Ecto neural progenitor cell (in vitro differentiated cells): ENCODE measurements at regions not wholly inside any gene's neighbourhood (a gene's known extent, or its start where the extent isn't known, plus 50 kb on each side); places are given as distances from the start of the nearest gene placed in this dataset.
"Not testable (repeated sequence)": the region's sequence is repeated elsewhere in the genome, so short reads cannot be mapped to it uniquely, and the experiment has no call there.

Experiments
- DNase-seq: peaks from one replicate; pipeline ENCODE4 v3.0.0-alpha.2; 2018; ENCODE audit warnings: low spot score

DNA sequence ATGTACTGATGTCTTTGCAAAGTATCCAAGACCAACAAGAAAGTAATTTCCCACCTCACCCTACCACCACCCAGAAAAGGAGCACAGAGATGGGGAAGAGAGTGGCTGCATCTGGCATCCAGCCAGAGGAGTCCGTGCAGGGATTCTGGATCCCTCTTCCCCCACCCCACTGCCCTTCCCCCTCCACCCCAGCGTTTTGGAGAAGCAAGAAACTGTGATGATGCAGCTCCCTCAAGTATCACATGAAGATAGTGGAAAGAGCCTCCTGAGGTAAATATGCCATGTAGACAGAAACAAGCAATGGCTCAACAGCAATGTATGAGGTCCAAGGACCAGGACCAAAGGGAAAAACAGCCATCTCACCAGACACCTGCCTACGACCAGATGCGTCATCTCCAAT lies 153.8 kb downstream of the DEPDC1B start:
- no peak for DNase-seq

DNA sequence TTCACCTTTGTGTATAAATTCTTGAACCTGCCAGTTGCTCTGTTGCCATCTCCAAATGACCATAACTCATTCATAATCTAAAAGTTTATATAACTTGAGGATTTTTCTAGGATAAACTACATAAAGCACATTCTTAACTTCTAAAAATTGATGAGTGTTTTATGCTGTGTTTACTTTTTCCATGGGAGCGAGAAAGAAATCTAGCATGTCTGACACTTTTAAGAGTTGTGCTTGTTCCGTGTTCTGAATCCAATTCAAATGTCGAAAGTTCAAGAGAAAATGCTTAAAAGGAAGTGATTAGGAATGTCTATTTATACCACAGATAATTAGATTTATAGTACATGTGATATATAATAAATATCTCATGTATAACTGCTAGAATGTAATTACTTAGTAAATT lies 154.4 kb downstream of the DEPDC1B start:
- DNase-seq, result no peak

DNA sequence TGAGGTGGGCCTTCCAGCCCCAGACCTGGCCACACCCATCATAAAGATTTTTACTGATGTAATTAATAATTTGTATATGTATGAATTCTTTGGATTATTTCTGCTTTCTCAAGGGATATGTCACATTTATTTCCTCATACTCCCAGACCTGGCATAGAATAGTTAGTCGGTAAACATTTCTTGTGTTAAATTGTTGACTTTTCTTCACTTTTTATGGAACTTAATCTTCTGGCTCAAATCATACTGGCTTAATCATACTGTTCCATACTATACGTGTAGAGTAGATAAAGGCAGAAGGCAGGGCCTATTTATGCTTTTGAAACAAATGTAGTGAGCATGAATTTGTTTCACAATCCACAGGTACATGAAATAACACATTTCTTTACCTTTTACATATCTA lies 155.8 kb downstream of the DEPDC1B start:
- DNase-seq, result no peak

DNA sequence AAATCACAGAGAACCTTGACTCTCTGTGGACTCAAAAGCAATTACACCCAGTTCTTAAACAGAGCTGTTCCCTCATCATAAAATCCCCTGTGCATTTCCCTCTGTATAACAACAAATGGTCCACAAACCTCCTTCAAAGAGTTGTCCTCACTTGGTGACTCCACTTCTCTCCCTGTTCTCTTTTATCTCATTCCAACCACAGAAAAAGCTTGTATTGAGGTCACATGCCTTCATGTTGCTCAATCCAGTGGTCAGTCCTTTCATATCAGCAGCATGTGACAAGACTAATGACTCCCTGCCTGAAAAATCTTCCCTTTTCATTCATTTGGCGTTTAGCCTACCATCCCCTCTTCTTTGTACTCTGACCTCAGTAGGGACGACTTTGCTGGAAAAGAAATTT lies 158.0 kb downstream of the DEPDC1B start:
- DNase-seq, result no peak

DNA sequence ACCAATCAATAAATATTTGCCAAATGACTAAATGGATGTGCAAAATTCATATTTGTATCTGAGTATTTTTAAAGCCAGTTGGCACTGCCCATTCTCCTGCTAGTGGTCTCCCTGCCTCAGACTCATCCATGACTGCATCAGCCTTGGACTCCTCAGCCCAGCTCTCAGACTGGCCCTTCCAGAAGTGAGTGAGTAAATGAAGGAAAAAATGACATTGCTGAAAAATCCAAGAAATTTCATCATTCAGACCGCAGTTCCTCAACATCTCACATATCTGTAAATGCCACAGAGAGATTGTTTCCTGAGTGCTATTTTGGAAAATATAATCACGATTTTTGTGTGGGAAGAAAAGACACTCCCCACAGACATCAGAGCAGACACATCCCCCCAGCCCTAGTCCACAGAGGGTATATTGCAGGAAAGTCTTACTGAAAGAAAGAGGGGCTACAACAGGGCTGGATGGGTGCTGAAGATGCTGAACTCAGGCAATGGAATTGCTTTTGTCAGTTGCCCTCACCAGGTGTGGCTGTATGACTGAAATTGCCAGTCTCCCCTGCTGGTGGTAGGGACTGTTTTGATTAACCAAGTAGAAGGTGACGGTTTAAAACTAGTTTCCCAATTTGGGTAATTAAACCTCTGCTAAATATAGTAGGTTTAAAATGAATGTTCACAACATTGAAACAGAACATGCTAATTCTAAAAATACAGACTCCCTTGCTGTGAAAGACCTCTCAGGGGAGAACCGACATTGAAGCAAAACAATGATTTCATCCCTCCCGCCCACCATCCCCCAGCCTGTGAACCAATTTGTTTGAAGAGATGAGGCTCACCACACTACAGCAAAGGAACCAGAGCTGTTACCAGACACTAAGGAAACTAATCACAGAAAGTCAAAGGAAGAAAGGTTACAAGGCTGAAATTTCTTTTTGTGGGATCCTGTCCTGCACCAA lies 158.8 kb downstream of the DEPDC1B start:
- no peak for DNase-seq

DNA sequence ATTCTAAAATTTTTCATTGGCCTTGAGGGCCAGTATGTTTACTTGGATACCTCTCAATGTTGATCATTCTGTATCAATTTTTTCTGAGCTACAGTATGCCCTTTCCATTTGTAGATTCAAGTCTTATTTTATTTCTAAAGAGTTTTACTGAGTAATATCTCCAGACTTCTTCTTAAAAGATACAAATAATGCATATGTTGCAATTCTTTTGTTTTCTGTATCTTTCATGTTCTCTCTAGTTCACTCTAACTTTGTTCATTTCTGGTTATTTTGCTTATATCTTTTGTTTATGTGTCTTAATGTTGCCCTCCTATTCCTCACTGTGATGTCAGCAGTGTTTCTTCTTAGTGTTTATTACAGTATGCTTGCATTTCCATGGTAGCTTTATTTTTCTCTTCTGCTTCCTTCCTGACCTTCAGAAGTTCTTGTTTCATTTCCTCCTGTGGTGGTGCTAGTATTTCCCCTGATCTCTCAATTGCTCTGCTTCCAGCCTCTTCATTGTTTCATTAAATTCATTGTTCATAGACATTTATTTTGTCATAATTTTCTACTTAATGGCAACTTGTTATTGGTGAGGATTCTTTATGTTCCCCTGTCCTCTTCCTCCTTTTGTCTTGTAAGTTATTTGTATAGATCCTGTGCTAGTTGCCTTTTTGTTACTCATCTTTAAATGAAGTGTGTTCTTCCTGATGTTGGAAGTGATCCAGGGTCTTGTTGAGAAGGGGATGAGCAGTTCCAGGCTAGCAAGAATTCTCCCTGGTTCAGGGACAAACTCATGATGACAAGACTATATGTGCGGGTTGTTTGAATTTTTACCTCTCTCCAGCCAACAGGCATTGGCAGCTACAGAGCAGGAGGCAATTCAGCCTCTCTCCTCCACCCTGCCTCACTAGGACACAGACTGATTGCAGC lies 160.8 kb downstream of the DEPDC1B start:
- DNase-seq, result no peak

DNA sequence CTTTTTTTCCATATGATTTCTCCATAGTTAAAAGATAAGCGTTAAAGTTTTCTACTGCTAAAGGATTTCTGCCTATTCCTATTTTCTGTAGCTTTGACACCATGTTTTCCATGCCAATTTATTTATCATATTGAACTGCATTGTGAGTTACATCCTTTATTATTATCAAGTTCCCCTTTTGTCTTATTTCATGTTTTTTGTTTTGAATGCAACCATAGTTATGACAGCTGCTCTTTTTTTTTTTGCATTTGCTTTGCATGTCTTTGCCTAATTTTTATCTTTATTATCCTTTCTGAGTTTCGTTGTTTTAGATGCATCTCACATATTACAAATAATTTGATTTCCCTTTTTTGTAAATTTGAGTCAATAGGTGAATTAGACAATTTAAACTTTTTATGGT lies 161.5 kb downstream of the DEPDC1B start:
- no peak for DNase-seq

DNA sequence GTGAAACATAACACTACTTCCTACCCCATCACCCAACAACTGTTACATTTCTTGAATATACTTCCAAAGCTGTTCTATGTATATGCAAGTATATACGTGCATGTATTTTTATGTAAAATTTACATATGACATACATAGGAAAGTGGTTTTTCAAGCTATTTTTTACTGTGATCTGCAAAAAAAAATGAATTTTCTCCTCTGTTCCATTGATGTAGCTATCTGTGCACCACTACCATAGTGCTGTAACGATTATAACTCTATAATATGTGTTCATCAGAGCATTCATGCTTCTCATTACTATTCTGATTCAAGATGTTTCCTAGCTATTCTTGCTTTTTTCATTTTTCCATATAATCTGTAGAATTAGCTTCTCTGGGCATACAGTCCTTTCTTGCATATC lies 164.0 kb downstream of the DEPDC1B start:
- no peak for DNase-seq

DNA sequence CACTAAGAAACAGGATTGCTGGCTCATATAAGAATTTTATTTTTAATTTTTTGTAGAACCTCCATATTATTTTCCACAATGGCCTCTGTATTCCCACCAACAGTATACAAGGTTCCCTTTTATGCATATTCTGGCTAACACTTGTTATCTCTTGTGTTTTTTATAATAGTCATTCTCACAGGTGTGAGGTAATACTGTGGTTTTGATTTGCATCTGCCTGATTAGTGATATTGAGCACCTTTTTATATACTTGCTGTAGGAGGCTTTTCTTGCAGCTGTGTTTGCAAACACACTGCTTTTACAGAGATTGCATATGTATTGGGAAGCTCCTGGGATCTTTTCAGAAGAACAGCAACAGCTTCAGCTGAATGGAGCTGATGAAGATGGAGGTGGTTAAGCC lies 164.8 kb downstream of the DEPDC1B start:
- DNase-seq, result no peak

DNA sequence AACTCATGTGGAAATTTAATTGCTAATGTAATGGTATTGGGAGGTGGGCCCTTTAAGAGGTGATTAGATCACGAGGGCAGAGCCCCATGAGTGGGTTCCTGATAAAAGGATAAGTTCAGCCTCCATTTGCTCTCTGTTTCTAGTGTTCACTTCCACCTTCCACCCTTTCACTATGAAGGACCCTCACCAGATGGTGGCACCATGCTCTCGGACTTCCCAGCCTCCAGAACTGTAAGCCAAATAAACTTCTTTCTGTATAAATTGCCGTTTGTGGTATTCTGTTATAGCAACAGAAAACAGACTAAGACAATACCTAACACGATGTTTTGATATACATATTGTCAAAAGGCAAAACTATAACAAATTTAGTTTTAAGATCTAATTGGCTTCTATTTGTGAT lies 166.2 kb downstream of the DEPDC1B start:
- no peak for DNase-seq

DNA sequence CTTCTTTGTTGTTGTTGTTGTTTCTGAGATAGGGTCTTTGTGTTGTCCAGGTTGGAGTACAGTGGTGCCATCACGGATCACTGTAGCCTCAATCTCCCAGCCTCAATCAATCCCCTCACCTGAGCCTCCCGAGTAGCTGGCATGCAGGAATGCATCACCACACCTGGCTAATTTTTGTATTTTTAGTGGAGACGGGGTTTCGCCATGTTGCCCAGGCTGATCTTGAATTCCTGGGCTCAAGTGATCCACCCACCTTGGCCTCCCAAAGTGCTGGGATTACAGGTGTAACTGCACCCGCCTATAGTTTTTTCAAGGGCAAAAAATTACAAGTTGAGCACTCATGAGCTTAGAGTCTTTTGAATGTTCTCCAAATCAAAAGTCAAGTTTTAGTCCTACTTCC lies 167.2 kb downstream of the DEPDC1B start:
- DNase-seq, result not testable (repeated sequence)

DNA sequence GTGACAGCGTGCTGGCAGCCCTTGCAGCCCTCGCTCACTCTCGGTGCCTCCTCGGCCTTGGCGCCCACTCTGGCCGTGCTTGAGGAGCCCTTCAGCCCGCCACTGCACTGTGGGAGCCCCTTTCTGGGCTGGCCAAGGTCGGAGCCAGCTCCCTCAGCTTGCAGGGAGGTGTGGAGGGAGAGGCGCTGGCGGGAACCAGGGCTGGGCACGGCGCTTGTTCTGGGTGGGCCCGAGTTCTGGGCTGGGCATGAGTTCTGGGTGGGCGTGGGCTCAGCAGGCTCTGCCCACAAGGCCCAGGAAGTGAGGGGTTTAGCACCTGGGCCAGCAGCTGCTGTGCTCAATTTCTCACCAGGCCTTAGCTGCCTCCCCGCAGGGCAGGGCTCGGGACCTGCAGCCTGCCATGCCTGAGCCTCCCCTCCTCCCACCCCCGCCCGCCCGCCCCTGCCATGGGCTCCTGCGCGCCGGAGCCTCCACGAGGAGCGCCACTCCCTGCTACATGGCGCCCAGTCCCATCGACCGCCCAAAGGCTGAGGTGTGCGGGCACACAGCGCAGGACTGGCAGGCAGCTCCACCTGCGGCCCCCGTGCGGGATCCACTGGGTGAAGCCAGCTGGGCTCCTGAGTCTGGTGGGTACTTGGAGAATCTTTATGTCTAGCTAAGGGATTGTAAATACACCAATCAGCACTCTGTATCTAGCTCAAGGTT lies 169.7 kb downstream of the DEPDC1B start:
- DNase-seq, result not testable (repeated sequence)

DNA sequence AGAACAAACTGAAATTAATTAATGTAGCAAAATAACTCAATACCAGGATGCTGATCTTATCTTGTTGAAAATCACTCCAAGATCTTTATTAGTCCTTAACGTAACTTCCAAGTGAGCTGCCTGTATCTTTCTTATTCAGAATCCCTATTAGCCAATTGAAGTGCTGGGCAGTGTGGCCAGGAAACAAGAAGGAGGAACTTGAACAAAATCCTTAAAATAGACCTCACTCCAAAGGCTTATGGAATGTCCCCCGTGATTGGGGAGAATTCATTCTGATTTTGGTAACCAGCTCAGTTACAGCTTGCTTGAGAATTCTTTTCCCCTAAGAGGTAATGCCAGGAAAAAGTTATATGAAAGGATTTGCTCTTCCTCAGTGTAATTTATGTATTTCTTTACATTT lies 171.0 kb downstream of the DEPDC1B start:
- DNase-seq, result no peak

DNA sequence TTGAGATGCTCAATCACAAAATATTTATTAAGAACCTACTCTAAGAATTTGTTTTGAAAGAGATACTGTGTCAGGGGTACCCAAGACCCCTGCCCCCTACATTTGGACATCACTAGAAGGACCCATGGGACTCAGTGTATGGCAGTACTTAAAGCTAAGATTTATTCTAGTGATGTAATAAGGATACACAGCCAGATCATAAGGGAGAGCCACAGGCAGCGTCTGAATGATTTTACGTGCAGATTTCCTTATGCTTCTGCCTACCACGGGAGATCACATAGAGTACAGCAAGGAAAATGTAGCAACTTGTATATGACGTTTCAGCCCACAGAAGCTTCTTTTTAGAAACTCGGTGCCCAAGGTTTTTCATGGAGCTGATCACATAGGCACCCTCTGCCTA lies 172.9 kb downstream of the DEPDC1B start:
- DNase-seq, result no peak

DNA sequence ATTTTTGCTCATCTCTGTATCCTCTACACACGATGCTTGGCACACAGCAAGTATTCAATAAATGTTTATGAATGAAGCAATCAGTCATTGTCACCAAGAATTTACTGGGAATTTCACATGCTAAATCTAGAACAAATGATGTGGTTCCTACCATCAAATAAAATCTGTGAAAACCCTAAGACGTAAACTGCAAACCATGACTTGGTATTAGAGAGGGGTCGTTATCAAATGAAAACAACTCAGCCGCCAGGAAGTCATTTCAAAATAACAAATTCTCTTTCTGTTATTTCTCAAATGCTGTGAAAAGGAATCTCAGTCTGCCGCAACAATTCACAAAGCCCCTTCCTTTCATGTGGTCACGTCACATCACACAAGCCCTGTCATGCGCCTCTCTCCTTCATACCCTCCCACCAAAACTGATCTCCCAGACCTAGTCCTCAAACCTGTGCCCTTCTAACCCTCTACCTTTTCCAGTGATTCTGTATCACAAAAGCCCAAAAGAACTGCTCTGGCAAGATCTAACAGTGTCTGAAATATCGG lies 173.6 kb downstream of the DEPDC1B start:
- no peak for DNase-seq

DNA sequence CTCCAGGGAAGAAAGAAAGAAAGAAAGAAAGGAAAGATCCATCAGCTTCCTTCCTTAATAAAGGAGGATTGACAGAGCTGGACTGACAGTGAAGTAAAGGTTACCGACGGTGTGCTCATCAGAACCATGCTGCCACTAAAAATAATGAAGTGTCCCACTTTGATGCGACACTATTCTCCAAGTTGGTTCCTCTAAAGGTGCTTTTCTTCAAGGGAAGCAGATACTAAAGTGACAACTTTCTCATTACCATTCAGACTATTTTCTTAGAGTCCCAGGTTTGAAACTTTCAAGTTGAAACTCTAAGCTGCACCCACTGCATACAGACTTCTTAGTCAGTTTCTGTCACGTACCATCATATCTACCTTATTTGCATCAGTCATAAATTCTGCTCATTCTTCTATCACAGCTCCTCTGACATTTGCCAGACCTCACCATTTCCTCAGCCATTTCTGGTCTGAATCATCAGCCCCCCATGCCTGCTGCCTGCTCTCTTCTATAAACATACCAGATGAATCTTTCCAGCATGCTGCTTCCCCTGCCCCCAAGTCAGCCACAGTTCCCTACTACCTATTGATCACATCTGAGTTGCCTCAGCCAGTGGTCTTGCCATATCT lies 177.6 kb downstream of the DEPDC1B start:
- DNase-seq, result no peak

DNA sequence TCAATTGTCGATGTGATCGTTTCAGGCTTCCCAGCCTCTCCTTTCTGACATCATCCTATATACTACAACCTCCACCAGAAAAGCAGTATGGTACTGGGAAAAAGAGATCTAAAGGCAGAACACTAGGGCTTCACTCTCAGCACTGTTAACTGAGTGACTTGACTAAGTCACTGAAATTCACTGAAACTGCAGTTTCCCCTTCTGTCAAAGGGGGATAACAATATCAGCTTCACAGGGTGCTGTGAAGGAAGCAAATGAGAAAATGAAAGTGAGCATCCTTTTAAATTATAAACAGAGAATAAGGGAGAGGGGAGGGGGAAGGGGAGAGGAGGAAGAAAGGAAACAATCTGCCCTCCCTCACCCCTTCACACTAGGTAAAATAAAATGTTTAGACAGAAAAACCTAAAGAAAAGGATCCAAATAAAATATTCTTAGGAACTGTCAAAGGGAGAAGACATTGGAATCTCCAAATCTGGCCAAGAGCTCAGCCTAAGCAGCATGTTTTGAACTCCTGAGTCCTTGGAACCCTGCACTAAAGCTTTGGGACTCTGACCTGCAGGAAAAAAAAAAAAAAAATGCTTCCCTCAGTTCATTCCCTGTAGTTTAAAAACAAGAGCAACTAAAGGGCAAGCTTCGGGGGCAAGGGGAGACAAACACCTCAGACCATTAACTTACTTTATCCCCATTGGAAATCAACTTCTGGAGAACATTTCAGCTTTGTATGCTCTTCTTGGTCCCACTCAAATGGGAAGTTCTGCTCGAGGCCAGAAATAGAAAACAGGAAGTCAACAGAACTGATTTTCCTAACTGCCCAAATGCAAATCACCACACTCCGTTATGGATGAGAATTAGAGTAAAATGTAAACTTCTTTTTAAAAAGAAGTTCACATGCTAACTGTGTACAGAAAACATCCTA lies 178.3 kb downstream of the DEPDC1B start:
- no peak for DNase-seq

DNA sequence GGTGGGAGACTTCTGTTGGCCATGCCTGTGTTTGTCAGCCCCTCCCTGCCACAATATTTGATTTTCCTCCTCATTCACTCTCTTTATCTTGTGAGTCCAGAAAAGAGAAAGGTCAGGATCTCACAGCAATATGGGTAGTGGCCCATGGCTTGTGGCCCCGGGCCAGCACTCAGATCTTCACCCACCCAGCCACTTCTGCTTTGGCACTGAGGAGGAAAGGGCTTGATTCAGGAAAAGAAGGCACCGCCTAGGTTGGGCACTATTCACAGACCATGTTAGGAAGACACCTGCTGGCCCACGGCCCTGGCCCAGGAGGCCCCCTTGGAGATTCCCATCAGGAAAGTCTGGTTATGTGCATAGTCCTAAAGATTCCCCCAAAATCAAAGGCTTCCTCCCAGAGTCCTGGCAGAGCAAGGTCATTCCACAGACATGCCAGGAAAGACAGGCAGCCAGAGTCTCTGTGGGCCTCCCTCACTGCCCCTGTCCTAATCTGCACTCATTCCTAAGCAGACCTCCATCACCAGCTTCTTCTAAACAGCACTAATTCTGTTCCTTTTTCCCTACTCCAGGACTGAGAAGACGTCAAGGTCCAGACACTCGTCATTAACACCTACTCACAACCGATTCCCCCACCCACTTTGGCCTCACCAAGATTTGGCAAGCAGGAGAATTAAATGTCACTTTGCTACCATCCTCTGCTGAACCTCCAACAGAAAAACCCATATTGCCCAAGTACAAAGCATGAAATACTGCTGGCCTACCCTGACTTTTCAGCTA lies 179.3 kb downstream of the DEPDC1B start:
- no peak for DNase-seq

DNA sequence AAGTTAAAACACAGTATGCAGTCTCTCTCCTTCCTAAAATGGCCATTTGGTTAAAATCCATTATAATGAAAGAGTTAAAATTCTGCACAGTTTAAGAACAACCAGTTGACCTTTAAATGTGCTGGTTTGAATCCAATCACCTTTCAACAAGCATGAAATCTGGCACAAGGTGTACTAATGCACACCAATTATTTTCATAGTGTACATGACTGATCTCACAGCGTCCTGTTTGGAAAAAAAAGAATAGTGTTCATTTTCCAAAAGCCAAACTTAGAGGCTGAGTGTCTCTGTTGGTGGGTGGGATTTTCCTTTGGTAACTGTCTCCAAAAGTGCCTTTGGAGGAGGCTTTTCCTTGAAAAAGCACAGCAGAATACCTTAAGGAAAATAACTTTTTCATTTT lies 180.6 kb downstream of the DEPDC1B start:
- no peak for DNase-seq

DNA sequence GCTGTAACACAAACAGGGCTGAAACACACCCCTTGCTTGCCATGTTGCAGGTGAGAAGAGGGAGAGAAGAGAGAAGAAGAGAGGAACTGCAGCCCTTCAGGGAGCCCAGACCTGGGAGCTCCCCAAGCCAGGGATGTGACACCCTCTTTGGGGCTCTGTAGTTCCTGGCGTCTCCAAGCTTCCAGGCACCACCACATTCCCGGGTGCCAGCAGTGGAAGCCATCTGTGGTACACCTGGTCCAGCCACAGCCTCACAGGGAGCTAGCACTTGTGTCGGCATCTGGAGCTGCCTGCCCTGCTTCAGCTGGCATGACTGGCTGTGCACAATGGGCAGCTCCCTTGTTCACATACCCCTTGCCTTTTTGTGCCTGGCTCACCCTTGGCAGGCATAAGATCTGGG lies 182.1 kb downstream of the DEPDC1B start:
- DNase-seq, result no peak
